Gastrocnemius medialis (tissue), 4 donors: ENCODE measurements at regions not wholly inside any gene's neighbourhood (a gene's known extent, or its start where the extent isn't known, plus 50 kb on each side); places are given as distances from the start of the nearest gene placed in this dataset.

Source experiments
- POLR2A ChIP-seq, 2 donors: fragments of 450-650 bp; IDR thresholded peaks; one replicate each; pipeline ENCODE4 v1.6.1; 2017; ENCODE audit warnings: antibody characterized with exemption in 2 of 2, mild to moderate bottlenecking in 2 of 2, moderate library complexity in 2 of 2
- TF ChIP-seq, protein P1 (sequence below), 5 experiments: fragments of 450-650 bp in 3 of 5; fragments of 200-600 bp in 2 of 5; sonication (generic) in 2 of 5; IDR thresholded peaks in 4 of 5; conservative IDR thresholded peaks in 1 of 5; 1 replicate in 4 of 5; 2 replicates in 1 of 5; pipeline ENCODE4 v1.5.1; 2016 to 2019; ENCODE audit warnings: antibody characterized with exemption in 5 of 5, mild to moderate bottlenecking in 3 of 5, moderate library complexity in 3 of 5

DNA sequence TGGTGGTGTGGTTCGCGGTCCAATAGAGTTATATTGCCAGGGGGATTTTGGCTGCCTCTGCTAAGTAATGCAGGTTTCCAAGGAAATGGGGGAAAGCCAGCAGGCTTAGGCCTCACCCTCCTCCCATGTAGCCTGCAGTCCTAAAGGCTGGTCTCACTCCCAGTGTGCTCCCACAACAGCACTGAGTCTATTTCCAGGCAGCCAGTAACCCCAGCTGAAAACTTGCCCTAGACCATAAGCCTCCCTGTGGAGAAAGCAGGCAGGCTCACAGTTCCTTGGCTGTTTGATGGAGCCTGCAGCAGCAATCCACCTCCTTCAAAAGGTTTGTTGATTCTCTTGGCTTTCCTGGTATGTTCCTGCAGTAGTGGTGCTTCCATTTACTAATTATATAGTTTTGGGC, 220.0 kb upstream of the ZNF804B start:
- no peak for TF ChIP-seq POLR2A (IDR thresholded peaks at IDR 0.05)
- TF ChIP-seq, protein P1, sequence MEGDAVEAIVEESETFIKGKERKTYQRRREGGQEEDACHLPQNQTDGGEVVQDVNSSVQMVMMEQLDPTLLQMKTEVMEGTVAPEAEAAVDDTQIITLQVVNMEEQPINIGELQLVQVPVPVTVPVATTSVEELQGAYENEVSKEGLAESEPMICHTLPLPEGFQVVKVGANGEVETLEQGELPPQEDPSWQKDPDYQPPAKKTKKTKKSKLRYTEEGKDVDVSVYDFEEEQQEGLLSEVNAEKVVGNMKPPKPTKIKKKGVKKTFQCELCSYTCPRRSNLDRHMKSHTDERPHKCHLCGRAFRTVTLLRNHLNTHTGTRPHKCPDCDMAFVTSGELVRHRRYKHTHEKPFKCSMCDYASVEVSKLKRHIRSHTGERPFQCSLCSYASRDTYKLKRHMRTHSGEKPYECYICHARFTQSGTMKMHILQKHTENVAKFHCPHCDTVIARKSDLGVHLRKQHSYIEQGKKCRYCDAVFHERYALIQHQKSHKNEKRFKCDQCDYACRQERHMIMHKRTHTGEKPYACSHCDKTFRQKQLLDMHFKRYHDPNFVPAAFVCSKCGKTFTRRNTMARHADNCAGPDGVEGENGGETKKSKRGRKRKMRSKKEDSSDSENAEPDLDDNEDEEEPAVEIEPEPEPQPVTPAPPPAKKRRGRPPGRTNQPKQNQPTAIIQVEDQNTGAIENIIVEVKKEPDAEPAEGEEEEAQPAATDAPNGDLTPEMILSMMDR (IDR thresholded peaks at IDR 0.05 in 4 of 5, conservative IDR thresholded peaks at IDR 0.05 in 1 of 5), result no peak
